NCI-H748 (cell line): ENCODE measurements at regions not wholly inside any gene's neighbourhood (a gene's known extent, or its start where the extent isn't known, plus 50 kb on each side); places are given as distances from the start of the nearest gene placed in this dataset.

Source experiments
- DNase-seq: peaks from one replicate; lab custom pipeline; 2025; ENCODE audit not compliant: unreplicated experiment; lab: John Stamatoyannopoulos, UW

DNA sequence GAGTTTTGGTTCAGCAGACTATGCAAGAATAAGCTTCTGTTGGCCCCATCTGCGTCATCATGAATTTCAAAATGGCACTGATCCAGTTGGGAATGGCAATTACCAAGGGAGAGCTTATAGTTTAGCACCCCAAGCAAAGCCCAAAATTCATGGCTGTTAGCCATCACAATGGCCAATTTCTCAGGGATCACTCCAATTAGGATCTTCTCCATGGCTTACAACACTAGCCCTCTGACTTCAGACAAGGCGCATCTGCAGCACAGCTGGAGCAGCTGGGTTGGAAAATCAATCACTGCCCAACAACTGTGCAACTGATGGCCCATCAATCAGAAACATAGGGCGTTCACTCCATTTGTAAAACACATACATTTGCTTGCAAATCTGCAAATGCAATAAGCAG is 273.6 kb downstream of the SRBD1 start:
- DNase-seq = no peak

DNA sequence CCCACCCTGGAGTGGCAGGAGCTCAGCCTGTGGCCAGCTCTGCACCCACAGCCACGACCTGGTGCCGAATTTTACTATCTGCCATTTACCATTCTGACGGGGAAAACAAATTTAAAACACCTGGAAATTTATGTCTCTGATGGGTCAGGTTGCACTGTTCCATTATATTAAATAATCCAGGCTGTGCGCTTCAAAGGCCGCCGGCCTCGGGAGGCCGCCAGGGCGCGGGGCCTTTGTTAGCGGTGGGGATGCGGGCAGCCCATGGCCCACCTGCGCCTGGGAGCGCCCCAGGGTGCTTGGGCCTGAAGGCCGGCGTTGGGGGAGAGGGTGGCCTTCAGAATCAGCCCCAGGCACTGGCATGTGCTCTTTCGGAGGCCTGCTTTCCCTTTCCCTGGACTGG is 276.9 kb downstream of the SRBD1 start:
- DNase-seq = no peak

DNA sequence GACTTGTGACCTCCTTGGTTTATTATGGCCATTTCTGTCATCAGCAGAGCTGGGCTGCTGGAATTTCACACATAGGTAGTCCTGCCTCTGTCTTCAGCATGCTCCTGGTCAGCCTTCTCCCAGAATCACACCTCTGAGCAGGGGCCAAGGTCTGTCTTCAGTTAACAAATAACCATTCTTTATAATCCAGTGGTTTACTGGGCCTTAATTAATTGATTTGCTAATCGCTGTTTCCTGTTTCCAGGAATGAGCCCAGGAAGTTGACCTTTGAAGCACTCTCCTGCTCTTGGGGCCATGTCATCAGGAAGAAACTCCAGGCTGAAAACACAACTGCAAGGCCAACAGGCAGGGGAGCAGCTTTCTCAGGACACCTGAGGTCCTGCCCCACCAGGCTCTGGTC is 278.5 kb downstream of the SRBD1 start:
- DNase-seq = no peak

DNA sequence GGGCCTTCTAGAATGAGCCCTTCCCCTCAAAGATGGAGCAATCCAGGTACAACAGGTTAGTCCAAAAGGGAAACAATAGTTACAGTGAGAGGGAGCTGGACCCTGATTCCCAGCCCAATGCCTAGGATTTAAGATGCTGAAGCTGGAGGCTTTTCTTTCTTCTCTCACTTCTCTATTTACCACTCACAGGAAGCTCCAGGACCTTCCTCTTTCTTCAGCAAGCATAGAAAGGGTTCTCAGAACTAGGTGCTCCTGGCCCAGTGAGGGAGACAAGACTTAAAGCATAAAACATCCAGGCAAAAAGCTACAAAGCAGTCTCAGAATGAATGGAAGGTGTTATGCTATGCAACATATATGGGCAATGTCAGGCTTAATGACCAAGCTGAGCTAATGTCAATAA is 279.0 kb downstream of the SRBD1 start:
- no peak for DNase-seq

DNA sequence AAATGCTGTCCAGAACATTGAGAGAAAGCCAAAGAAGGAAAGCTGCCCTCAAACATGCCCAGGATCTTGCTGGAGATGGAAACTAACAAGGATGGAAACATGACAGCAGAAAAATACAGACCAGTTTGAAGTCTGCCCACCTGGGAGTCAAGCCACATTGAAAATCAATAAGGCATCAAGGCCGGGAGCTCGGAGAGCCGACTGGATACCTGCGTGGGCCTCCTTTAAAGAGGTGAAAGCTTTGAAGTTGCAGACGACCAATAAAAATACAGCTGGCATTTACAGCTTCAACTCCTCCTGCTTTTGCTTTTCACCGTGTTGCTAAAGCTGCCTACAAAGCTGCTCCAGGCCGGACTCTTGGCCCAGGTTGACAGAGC is 279.7 kb downstream of the SRBD1 start:
- no peak for DNase-seq

DNA sequence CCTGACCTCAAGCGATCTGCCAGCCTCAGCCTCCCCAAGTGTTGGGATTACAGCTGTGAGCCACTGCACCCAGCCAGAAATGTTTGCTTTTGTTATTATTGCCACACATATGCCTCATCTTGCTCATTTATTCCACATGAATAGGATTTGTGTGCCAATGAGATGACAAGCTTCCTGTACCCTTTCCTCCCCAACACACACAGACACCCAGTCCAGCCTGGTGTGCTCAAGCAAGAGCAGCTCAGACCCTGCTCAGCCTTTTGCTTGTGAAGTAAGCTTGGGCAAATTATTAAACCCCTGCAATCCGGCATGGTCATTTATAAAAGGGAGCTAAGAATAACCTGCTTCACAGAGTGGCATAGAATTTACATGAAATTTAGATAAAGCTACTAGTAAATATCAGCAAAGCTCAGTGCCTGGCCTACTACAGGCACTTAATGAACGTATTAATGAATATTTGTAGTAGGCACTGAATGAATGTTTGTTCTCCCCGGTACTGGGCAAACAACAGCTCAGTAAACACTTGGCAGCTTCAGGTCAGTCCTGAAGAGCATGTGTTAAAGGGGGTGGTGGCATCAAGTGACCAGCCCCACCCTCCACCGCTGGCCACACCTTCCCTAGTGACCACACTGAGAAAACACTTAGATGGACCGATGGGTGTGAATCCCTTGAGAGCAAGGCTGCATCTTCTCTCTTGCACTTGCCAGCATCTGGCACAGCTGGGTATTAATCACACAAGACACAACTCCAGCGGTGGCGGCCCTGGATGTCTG is 280.2 kb downstream of the SRBD1 start:
- peak; percentile 84 for DNase-seq

DNA sequence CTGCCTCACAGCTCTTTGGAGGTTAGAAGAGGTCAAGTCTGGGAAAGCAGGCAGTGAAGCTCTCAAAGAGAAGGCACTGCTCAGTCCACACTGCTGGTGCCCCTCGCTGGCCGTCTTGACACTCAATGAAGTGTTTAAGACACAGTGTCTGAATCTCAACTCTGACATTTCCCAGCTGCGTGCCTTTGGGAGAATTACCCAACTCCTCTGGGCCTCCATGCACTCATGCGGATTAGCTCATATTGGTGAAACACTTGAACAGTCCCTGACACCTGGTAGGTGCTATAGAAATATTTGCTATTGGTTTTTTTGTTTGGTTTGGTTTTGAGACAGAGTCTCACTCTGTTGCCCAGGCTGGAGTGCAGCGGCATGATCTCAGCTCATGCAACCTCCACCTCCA is 281.0 kb downstream of the SRBD1 start:
- no peak for DNase-seq

DNA sequence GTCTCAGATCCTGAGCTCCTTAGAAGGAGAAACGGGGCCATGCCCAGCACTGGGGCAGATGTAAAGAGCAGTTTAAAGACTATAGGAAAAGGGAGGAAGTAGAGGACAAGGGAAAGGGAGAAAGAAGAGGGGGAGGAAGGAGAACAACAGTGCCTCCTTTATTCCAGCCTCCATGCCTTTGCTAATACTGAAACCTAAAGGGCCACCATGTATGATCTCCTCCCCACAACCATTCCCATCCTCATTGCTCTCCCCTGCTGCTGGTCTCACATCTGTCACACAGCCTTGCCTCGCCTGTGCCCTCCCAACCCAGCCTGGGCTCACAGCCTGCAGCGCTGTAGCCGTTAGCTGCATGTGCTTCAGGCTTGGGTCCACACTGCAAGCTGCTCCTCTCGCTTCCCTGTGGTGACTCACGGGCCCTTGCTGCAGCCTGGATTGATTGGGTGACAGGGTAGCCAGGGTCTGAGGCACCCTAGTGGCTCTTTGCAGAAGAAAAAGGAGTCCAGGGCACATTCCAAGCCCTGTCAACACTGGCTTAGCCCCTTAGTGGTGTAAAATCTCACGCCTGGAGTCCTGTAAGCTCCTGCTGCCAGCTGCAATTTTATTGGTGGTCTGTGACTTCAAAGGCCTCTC is 281.9 kb downstream of the SRBD1 start:
- DNase-seq = peak; percentile 9

DNA sequence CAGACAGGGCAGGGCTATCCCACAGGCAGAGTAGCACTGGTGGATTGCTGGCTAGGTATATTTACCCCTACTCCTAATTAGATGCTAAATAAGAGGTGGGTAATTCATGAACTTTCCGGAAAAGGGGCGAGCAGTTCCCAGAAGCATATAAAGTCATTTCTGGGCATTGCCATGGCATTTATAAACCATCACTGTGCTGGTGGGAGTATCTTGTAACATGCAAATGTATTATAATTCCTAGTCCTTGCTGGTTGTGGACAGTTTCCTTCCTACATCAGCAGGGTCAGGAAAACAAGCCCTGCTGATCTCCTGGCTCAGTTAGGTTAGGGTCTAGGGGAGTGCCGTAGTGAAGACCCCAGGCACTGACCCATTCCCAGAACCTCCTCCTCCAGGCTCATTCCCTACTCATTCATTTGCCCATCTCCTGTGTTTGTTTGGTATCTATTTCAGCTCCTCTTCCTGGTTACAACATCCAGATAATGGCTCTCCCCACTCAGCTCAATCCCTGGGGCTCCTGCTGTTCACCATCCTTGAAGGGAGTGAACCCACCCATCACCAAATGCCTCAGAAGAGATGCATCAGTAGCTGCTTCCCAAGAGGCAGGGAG is 282.7 kb downstream of the SRBD1 start:
- DNase-seq = no peak

DNA sequence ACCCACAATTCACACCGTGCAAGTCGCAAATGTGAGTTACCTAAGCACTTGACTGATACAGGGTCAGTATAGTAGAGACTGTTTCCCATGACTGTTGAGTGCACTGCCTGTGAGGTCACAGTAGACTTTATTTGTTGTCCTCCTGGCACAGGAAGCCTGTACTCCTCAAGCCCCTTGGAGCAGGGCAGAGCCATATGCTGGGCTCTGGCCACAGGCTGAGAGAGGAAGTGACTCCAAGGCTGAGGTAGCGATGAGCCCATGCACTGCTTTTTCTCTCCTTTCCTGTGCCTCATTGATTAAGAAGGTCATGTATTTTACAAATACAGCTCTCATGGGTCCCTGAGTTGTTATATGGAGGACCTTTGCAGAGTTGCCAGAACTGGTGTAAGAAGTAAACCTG is 287.7 kb downstream of the SRBD1 start:
- DNase-seq = no peak

DNA sequence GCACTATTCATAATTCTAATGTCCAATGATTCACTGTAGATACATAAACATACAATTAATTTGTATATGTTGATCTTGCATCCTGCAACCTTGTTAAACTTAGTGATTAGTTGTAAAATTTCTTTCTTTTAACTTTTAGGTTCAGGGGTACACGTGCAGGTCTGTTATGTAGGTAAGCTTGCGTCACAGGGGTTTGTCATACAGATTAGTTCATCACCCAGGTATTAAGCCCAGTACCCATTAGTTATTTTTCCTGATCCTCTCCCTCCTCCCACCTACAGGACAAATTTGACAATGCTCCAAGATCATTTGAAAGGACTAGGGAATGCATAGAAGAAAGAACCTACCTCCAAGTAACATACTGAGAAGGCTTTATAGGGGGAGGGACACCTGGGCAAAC is 290.1 kb downstream of the SRBD1 start:
- no peak for DNase-seq

DNA sequence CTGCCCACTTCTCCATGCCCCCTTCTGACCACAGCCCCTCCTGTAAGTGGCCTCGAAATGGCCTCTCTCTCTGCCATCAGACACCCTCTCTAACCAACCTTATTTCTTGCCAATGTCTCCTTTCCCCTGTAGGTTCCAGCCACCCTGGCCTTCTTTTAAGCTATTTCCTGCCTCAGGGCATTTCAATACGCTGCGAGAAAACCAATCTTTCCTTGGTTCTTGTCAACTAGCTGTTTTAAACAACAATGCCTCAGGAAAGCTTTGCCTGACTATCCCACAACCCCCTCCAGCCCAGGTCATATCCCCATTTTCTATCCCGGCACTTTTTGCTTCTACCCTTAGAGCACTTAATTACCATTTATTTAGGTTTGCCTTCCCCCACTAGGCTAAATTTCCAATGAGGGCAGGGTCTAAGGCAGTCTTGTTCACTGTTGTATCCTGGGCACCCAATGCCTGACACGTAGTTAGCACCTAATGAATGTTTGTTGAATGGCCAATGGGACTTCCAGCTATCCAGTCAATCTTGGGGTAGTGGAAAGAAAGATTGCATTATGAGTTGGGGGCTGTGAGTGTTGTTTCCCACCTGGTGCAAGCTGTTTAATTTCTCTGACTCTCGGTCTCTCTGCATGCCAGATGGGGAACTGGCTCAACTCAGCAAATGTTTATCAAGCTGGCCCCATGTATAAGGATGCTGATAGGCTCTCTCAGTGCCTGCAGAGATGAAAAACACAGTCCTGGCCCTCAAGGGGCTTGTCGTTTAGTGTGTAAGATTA is 291.2 kb downstream of the SRBD1 start:
- DNase-seq = no peak

DNA sequence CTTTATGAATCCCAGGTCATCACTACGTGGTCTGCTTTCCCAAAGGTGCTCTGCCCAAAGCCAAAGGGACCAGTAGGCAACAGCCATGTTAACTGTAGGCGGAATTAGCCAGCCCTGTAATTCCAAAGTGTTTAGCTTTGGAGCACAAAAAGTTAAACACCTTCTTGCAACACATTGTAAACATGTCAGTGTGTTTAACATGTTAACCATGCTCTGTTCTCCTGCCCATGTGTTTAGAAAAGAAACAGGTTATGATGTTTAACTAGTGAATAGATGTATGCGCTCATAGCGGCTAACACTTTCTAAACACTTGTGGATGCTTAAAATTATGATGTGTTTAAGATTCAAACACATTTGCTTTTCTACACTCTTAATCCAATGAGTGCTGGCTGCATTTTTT is 292.4 kb downstream of the SRBD1 start:
- peak; percentile 7 for DNase-seq

DNA sequence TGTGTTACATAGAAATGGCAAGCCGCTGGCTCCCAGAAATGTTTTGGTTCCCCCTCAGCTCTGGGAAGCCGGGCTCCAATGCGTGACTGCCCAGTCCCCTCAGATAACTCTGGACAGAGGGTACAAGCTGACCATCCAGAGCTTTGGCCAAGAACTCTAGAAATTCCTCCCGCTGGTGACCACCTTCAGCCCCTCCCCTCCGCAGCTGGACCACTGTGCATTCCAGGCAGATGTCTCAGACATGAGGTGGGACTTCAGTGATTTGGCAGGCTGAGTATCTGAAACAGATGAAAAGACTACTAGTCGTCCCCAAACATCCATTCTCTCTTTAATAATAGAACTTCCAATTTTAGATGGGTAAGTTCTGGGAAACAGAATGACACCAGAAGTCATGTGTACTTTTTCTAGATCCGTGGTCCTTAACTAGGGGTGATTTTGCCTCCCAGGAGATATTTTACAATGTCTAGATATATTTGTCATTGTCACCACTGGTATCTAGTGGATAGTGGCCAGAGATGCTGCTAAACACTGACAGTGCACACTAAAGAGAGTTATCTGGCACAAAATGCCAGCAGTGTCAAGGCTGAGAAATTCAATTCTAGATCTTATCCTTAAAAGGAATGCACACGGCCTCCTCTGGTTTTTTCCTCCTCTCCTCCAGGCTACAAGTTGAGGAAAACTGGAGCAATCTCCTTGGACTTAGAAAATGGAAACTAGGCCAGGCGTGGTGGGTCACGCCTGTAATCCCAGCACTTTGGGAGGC is 294.3 kb downstream of the SRBD1 start:
- no peak for DNase-seq

DNA sequence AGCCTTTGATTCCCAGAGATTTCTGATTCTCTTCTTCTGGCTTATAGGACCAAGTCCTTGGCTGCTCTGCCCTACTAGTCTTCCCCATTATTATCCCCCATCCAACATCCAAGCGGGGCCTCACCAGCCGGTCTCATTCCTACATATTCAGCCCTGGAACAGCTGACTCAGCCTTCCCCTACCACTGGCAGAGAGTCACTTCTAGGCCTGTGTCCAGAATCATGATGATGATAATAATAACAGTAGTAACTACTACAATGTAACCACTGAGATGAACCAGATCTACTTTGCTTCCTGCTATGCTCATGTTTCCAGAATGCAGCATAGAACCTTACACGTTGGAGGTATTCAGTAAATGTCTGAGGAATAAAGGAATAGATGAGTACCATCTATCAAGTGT is 295.2 kb downstream of the SRBD1 start:
- no peak for DNase-seq

DNA sequence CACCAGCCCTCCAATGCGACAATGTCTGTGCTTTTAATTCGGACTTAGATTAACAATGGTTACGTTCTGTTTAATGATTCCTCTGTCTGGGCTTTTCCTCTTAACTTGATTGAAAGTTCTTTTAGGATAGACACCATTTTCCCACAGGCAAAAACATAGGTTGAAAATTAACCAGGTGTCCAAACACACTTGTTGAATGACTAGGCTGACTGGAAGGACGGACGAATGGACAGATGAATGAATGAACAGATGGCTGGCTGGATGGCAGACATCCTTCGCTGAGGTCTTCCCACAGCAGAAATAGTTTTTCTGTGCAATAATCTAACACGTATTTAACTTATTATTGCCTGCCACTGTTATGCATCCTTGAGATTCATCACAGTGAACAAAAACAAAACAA is 298.8 kb downstream of the SRBD1 start:
- DNase-seq = no peak

DNA sequence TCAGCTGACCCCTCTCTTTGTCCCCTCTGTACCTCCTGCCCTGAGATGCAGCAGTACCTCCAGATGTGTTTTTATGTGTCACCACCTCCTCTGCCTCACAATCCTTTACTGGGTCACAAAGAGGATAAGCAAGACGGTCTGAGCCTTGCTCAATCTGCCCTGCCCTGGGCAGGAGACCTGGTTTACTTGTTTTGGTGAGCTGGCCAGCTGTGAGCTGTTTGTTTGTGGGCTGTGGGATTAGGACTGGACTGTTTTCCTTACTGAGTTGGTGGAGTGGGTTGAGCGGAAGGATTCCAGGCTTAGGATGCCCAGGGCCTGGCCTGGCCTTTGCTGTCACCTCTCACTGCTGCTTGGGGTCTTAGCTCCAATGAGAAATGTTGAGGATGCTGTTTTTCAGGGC is 299.5 kb downstream of the SRBD1 start:
- DNase-seq = no peak

DNA sequence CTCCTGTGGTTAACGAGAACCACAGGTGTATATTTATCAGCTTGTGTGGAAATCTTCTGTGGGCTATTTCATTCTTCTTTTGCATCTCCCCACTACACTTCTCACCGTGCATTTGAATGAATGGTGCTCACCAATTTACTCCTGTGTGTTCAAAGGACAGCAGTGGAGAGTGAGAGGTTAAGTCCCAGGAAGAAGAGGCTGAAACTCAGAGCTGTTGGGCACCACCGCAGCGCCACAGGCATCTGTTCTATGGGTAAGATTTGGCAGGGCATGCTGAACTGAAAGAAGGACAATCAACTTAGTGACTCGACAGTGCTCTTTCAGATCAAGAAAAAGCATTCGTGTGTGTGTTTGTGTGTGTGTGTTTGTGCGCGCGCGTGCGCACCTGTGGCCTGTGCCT is 297.9 kb upstream of the SIX2 start:
- DNase-seq = no peak

DNA sequence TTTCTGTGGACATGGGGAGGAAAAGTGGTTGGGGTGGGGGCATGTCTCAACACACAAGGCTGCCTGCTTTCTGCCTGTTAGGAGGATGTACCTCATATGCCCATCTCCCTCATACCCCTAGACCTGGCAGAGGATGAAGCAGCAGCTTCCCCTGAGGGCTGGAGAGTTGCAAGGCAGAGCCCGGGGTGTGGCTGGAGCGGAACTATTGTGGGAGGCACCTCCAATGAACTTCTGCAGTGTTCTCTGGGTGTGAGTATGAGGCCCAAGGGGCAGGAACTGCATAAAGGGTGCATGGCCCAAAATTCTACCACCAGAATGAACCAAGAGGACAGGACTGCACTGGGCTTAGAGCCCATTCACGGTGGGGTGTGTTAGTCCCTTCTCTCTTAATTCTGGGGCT is 296.3 kb upstream of the SIX2 start:
- no peak for DNase-seq

DNA sequence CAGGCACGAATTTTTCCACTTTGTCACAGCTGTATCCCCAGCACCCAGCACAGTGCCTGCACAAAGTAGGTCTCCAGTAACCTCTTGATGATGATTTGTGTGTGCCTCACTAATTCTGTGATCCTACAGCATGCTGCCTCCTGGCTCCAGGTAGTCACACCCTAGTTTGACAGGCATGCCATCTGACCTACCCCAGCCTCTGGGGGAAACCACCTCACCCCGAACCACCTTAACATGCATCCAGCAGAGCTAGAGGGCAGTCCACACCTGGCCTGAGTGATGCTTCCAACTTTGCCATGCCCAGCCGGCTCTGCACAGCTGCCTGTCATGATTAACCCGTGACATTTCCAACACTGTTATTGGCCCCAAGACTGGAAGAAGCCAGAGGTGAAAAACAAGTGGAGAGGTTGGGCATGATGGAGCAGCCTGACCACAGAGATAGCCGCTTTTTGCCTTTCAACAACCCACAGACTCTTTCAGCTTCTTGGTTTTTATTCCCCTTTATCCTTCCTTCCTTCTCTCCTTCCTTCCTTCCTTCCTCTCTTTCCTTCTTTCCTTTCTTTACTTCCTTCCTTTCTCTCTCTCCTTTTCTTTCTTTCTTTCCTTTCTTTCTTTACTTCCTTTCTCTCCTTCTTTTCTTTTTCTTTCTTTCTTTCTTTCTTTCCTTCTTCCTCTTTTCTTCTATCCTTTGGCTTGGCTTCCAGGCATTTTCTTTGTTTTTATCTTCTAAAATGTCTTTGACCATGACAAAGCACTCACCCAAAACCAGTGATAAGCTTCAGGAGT is 294.4 kb upstream of the SIX2 start:
- no peak for DNase-seq
